HUES64 (cell line): ENCODE measurements at regions not wholly inside any gene's neighbourhood (a gene's known extent, or its start where the extent isn't known, plus 50 kb on each side); places are given as distances from the start of the nearest gene placed in this dataset.
"Not testable (repeated sequence)": the region's sequence is repeated elsewhere in the genome, so short reads cannot be mapped to it uniquely, and the experiment has no call there.

Source experiments
- H3K27ac ChIP-seq: 2 replicates; pipeline ENCODE4 v1.7.0; 2013; ENCODE audit warnings: low read depth, low read length, inconsistent platforms
- H3K27me3 ChIP-seq: 2 replicates; pipeline ENCODE4 v1.6.1; 2013; ENCODE audit warnings: mild to moderate bottlenecking, low read length; ENCODE audit not compliant: insufficient read depth
- H3K36me3 ChIP-seq: 2 replicates; pipeline ENCODE4 v1.6.1; 2013; ENCODE audit warnings: mild to moderate bottlenecking, low read length; ENCODE audit not compliant: insufficient read depth
- H3K4me1 ChIP-seq: 2 replicates; pipeline ENCODE4 v1.6.1; 2013; ENCODE audit warnings: mild to moderate bottlenecking, low read length, moderate library complexity; ENCODE audit not compliant: insufficient read depth
- H3K4me3 ChIP-seq: 2 replicates; pipeline ENCODE4 v1.5.1; 2013; ENCODE audit warnings: mild to moderate bottlenecking, low read length, moderate library complexity
- H3K9ac ChIP-seq: 2 replicates; pipeline ENCODE4 v1.6.1; 2013; ENCODE audit warnings: mild to moderate bottlenecking, low read depth, low read length
- H3K9me3 ChIP-seq: 2 replicates; pipeline ENCODE4 v1.6.1; 2013; ENCODE audit warnings: low read depth, low read length; ENCODE audit not compliant: insufficient read depth
- WGBS: fragments of 150-250, 120-280 bp; methylation state at CpG from one replicate; pipeline ENCODE4 v1.1.7; 2013; ENCODE audit warnings: missing lambda C conversion rate; 5-methylcytosine and 5-hydroxymethylcytosine counted together

- 95% methylated on average over 17 of the region's 17 CpGs for WGBS
- H3K4me3 ChIP-seq = no peak overlapping the region
These were observed 78.1 kb upstream of the SHOX start for GRCh38 chrX:552496-552895.

DNA sequence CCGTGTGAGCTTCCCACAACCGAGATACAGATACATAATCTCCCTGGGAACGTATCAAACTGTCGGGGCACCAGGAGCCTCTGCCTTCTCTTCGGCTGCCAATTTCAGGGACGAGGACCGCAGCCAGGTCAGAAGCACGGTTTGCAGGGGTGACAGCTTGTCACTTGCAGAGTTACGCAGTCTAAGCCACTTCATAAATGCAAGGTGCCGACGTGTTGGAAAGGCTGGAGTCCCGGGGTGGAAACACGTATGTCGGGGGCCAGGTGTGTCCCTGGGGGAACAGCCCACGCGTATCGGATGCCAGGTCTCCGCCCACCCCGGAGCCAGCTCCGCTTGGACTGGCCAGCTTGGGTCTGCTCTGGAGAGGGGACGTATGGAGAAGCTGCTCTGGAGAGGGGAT lies 76.3 kb upstream of the SHOX start:
- H3K36me3 ChIP-seq = no peaks in the 10 kb centered on the region
- no peaks in the 10 kb centered on the region for H3K4me1 ChIP-seq
- H3K4me3 ChIP-seq = no peak overlapping the region
- no peak overlapping the region for H3K9ac ChIP-seq
- no peak overlapping the region for H3K27ac ChIP-seq
- H3K27me3 ChIP-seq = no peaks in the 10 kb centered on the region
- H3K9me3 ChIP-seq = no peaks in the 10 kb centered on the region
- 87% methylated on average over 21 of the region's 21 CpGs for WGBS

More at GRCh38 chrX:552496-552895, 78.1 kb upstream of the SHOX start:
- Histone ChIP-seq H3K27me3 (no peaks in the 10 kb centered on the region), H3K4me1 (no peaks in the 10 kb centered on the region), H3K9me3 (no peaks in the 10 kb centered on the region), H3K27ac (no peak overlapping the region), H3K36me3 (no peaks in the 10 kb centered on the region), H3K9ac (no peak overlapping the region)

GRCh38 chrX:555725-556666 lies 74.6 kb upstream of the SHOX start:
- no peak overlapping the region for H3K4me3 ChIP-seq
- no peaks in the 10 kb centered on the region for H3K9me3 ChIP-seq
- no peaks in the 10 kb centered on the region for H3K4me1 ChIP-seq
- H3K27me3 ChIP-seq = no peaks in the 10 kb centered on the region
- H3K9ac ChIP-seq = no peak overlapping the region
- H3K36me3 ChIP-seq = no peaks in the 10 kb centered on the region
- 92% methylated on average over 37 of the region's 37 CpGs for WGBS
- no peak overlapping the region for H3K27ac ChIP-seq

GRCh38 chrX:557601-558000 lies 73.0 kb upstream of the SHOX start:
- not testable (repeated sequence) for H3K36me3 ChIP-seq, H3K9ac ChIP-seq, H3K4me3 ChIP-seq, H3K4me1 ChIP-seq, H3K27me3 ChIP-seq, H3K27ac ChIP-seq, H3K9me3 ChIP-seq
- 92% methylated on average over 21 of the region's 21 CpGs for WGBS

DNA sequence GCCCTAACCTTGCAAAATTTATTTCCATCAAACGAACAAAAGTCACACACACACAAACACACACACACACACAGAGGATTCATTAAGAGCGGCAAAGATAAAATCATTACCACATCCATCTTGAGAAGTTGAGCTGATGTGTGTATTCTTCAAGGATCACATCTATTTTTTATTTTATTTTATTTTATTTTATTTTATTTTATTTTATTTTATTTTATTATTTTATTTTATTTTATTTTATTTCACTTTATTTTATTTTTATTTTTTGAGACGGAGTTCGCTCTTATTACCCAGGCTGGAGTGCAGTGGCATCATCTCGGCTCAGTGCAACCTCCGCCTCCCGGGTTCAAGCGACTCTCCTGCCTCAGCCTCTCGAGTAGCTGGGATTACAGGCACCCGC lies 71.3 kb upstream of the SHOX start:
- H3K4me1 ChIP-seq, H3K36me3 ChIP-seq, H3K9ac ChIP-seq, H3K27ac ChIP-seq, H3K9me3 ChIP-seq, H3K4me3 ChIP-seq, H3K27me3 ChIP-seq: not testable (repeated sequence)
- 94% methylated on average over 10 of the region's 10 CpGs for WGBS

DNA sequence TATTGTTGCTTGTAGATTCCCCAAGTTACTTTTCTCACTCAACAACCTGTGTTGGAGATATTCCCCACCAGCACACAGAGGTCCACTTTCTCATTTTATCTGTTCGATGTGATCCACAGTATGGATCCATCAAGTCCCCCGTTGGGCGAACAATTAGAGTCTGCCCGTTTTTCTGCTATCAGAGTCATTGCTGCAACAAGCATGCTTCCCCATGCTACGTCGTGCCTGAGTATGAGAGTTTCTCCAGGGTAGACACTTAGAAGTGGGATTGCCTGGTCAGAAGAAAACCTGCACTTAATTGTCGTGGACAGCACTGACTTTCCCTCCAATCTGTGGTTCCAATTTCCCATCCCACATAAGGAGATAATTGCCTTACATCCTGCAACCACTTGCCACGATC lies 62.7 kb upstream of the SHOX start:
- no peaks in the 10 kb centered on the region for H3K36me3 ChIP-seq
- H3K9me3 ChIP-seq = no peaks in the 10 kb centered on the region
- 77% methylated on average over 8 of the region's 8 CpGs for WGBS
- H3K27ac ChIP-seq = no peak overlapping the region
- H3K4me3 ChIP-seq = no peak overlapping the region
- no peaks in the 10 kb centered on the region for H3K4me1 ChIP-seq
- H3K27me3 ChIP-seq = no peaks in the 10 kb centered on the region
- no peak overlapping the region for H3K9ac ChIP-seq

GRCh38 chrX:568311-568710 lies 62.3 kb upstream of the SHOX start:
- Histone ChIP-seq H3K4me1 (no peaks in the 10 kb centered on the region), H3K4me3 (no peak overlapping the region), H3K27ac (no peak overlapping the region), H3K9ac (no peak overlapping the region), H3K36me3 (no peaks in the 10 kb centered on the region), H3K9me3 (no peaks in the 10 kb centered on the region), H3K27me3 (no peaks in the 10 kb centered on the region)
- 100% methylated on average over 1 of the region's 1 CpG for WGBS

- Histone ChIP-seq H3K27me3 (peaks cover 3% of the 10 kb centered on the region; the same call in 1 of the 2 replicates), H3K4me3 (no peak overlapping the region), H3K27ac (no peak overlapping the region), H3K9ac (no peak overlapping the region), H3K9me3 (no peaks in the 10 kb centered on the region), H3K36me3 (no peaks in the 10 kb centered on the region), H3K4me1 (no peaks in the 10 kb centered on the region)
- WGBS = 90% methylated on average over 8 of the region's 12 CpGs
These were observed 58.0 kb upstream of the SHOX start for GRCh38 chrX:572538-573124.

DNA sequence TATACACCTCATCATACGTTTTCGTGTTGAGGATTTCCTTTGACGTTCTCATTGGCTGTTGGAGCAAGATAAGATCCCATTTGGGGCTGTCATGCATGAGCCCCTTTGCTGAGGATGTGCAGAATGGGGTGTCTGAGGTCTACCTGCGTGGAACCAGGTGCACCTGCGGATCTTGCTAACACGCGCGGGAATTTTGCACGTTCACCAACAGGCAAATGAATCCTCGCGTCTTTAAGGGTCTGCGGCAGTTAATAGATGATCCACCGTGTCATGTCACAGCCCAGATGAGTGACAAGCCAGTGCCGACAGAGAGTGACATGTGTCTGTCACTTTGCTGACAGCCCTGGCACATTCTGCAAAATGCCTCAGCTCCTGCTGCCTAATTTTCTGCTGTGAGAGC lies 56.3 kb upstream of the SHOX start:
- Histone ChIP-seq H3K9ac (no peak overlapping the region), H3K4me1 (no peaks in the 10 kb centered on the region), H3K27ac (no peak overlapping the region), H3K36me3 (no peaks in the 10 kb centered on the region), H3K9me3 (no peaks in the 10 kb centered on the region), H3K4me3 (no peak overlapping the region), H3K27me3 (peaks cover 3% of the 10 kb centered on the region)
- 74% methylated on average over 14 of the region's 14 CpGs for WGBS

DNA sequence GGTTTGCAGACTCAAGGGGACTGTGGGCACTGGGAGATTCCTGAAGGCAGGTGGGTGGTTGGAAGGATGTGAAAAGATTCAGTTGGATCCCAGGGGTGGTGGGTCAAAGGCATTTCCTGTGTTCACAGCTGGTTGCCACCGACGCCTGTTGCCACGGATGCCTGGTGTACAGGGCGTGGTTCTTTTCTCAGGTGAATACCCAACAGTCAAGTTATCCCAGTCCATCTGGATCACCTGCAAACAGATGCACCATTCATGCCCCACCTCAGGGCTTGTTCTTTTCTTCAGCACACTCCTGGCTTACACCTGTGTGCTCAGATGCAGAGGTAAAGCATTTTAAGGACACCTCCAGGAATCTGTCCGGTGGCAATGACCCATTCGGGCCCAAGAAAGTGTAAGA lies 55.8 kb upstream of the SHOX start:
- Histone ChIP-seq H3K27me3 (peaks cover 3% of the 10 kb centered on the region), H3K4me1 (no peaks in the 10 kb centered on the region), H3K27ac (no peak overlapping the region), H3K9ac (no peak overlapping the region), H3K4me3 (no peak overlapping the region), H3K36me3 (no peaks in the 10 kb centered on the region), H3K9me3 (no peaks in the 10 kb centered on the region)
- 67% methylated on average over 6 of the region's 6 CpGs for WGBS

- Histone ChIP-seq H3K9ac (no peak overlapping the region), H3K36me3 (no peaks in the 10 kb centered on the region), H3K27me3 (peaks cover 3% of the 10 kb centered on the region), H3K9me3 (no peaks in the 10 kb centered on the region), H3K4me1 (no peaks in the 10 kb centered on the region), H3K27ac (no peak overlapping the region), H3K4me3 (no peak overlapping the region)
- WGBS = 84% methylated on average over 7 of the region's 7 CpGs
These were observed 53.6 kb upstream of the SHOX start for GRCh38 chrX:576904-577560.
